K562 (cell line): ENCODE measurements at regions not wholly inside any gene's neighbourhood (a gene's known extent, or its start where the extent isn't known, plus 50 kb on each side); places are given as distances from the start of the nearest gene placed in this dataset.

Experiments
- ATAC-seq: fragments of 200-7000 bp; cut with Tn5 transposase; 3 replicates; pipeline ENCODE4 v1.9.1; 2020; ENCODE audit warnings: moderate library complexity
- BruUV-seq: library from RNA; stranded (reverse); fragments of 400-500 nt; replicated peaks from 2 replicates; lab custom pipeline; 2021; lab: Mats Ljungman, UMichigan
- CTCF ChIA-PET: fragments of 300-600 bp; formaldehyde crosslinking; extraction: SDS; loops from one replicate; lab custom pipeline; 2021; ENCODE audit warnings: low intra/inter-chr PET ratio; lab: Yijun Ruan, JAX
- POLR2A ChIA-PET: fragments of 300-600, 350-650 bp; sonication (Branson Sonifier 250); formaldehyde crosslinking; extraction: SDS; loops from one replicate; lab custom pipeline; 2021; ENCODE audit warnings: antibody characterized with exemption, inconsistent platforms; lab: Yijun Ruan, JAX
- DNase-seq, 4 experiments: peaks; one replicate each; pipeline versions ENCODE4 v3.0.0 to v3.0.0-alpha.2; 2011 to 2018; ENCODE audit warnings: low spot score in 3 of 4, mixed read lengths in 3 of 4; ENCODE audit errors: extremely low read depth in 1 of 4
- FAIRE-seq: peaks from 2 replicates; lab custom pipeline; 2011; peaks lifted over from hg19 to GRCh38; lab: Jason Lieb, UNC
- H2AFZ ChIP-seq: 2 replicates; pipeline ENCODE4 v1.6.0; 2011; ENCODE audit warnings: low read depth, low read length, control low read depth, inconsistent platforms
- H3K27ac ChIP-seq: fragments of 200-600 bp; 3 replicates; pipeline ENCODE4 v1.8.0; 2011; ENCODE audit warnings: low read depth, mild to moderate bottlenecking, control low read depth, inconsistent platforms, low read length, moderate library complexity, mixed read lengths; ENCODE audit errors: extremely low read depth
- H3K27me3 ChIP-seq, 2 experiments: fragments of 300-600 bp in 1 of 2; 2 replicates in 1 of 2; 3 replicates in 1 of 2; pipeline versions ENCODE4 v1.6.0 to v1.8.0; 2011; ENCODE audit warnings: inconsistent platforms in 2 of 2, low read length in 2 of 2, mild to moderate bottlenecking in 1 of 2, mixed read lengths in 1 of 2, moderate library complexity in 1 of 2; ENCODE audit not compliant: control insufficient read depth in 2 of 2, insufficient read depth in 2 of 2
- H3K36me3 ChIP-seq: fragments of 300-600 bp; 3 replicates; pipeline ENCODE4 v1.8.0; 2011; ENCODE audit warnings: mild to moderate bottlenecking, low read length, inconsistent platforms; ENCODE audit not compliant: control insufficient read depth, insufficient read depth
- H3K4me1 ChIP-seq, 2 experiments: fragments of 200-600 bp in 1 of 2; replicated peaks in 1 of 2; 2 replicates in 1 of 2; 3 replicates in 1 of 2; pipeline versions ENCODE4 v1.5.1 to v1.8.0; 2011; ENCODE audit warnings: inconsistent platforms in 2 of 2, low read length in 2 of 2, mild to moderate bottlenecking in 1 of 2, mixed read lengths in 1 of 2, moderate library complexity in 1 of 2; ENCODE audit not compliant: control insufficient read depth in 2 of 2, insufficient read depth in 2 of 2
- H3K4me2 ChIP-seq: 2 replicates; pipeline ENCODE4 v1.6.1; 2011; ENCODE audit warnings: low read length, control low read depth, inconsistent platforms, mixed read lengths; ENCODE audit not compliant: insufficient read depth
- H3K4me3 ChIP-seq: fragments of 200-600 bp; sonication (generic), shearing (Covaris generic); 2 replicates; pipeline ENCODE4 v1.5.1; 2016; ENCODE audit warnings: control low read depth, inconsistent platforms
- H3K79me2 ChIP-seq: fragments of 200-600 bp; 3 replicates; pipeline ENCODE4 v1.8.0; 2011; ENCODE audit warnings: low read length, inconsistent platforms; ENCODE audit not compliant: control insufficient read depth, insufficient read depth
- H3K9ac ChIP-seq, 2 experiments: 2 replicates each; pipeline versions ENCODE4 v1.6.0 to v1.6.1; 2011; ENCODE audit warnings: low read depth in 2 of 2, low read length in 2 of 2, control low read depth in 1 of 2, inconsistent platforms in 1 of 2, mild to moderate bottlenecking in 1 of 2, mixed read lengths in 1 of 2; ENCODE audit not compliant: insufficient read depth in 1 of 2
- H3K9me1 ChIP-seq: one replicate; pipeline ENCODE4 v1.6.0; 2011; ENCODE audit warnings: inconsistent platforms, mild to moderate bottlenecking, low read length, moderate library complexity; ENCODE audit not compliant: control insufficient read depth, insufficient read depth
- H3K9me3 ChIP-seq: replicated peaks from 2 replicates; pipeline ENCODE4 v1.5.1; 2011; ENCODE audit warnings: low read depth, low read length, inconsistent platforms; ENCODE audit not compliant: control insufficient read depth, insufficient read depth
- H4K20me1 ChIP-seq: replicated peaks from 2 replicates; pipeline ENCODE4 v1.6.1; 2011; ENCODE audit warnings: low read length, inconsistent platforms, mixed read lengths; ENCODE audit not compliant: control insufficient read depth, insufficient read depth
- BACH1 ChIP-seq: fragments of 200-800 bp; sonication (Bioruptor generic); IDR thresholded peaks from 2 replicates; pipeline ENCODE4 v1.6.1; 2016; ENCODE audit warnings: missing genetic modification characterization, missing compliant biosample characterization
- CREM ChIP-seq: IDR thresholded peaks from 2 replicates; pipeline ENCODE4 v1.6.1; 2014; ENCODE audit warnings: antibody characterized with exemption, low read depth
- CTCF ChIP-seq, 3 experiments: IDR thresholded peaks in 2 of 3; conservative IDR thresholded peaks in 1 of 3; 2 replicates each; pipeline ENCODE4 v1.5.1; 2011 to 2012; ENCODE audit warnings: low read length in 3 of 3, mild to moderate bottlenecking in 3 of 3, control low read depth in 2 of 3, improper control_type of control experiment in 1 of 3, inconsistent platforms in 1 of 3, low read depth in 1 of 3, mixed read lengths in 1 of 3, moderate library complexity in 1 of 3; ENCODE audit not compliant: insufficient read depth in 2 of 3
- LEF1 ChIP-seq: fragments of 450-650 bp; IDR thresholded peaks from 2 replicates; pipeline ENCODE4 v1.6.1; 2016; ENCODE audit warnings: mild to moderate bottlenecking
- MAX ChIP-seq: sonication (generic); formaldehyde crosslinking; IDR thresholded peaks from 2 replicates; pipeline ENCODE4 v1.9.0; 2022; ENCODE audit warnings: mild to moderate bottlenecking, missing genetic modification reagents
- MITF ChIP-seq: IDR thresholded peaks from 2 replicates; pipeline ENCODE4 v1.6.1; 2014; ENCODE audit warnings: antibody characterized with exemption
- MLX ChIP-seq, 2 experiments: fragments of 450-650 bp in 1 of 2; sonication (generic) in 1 of 2; formaldehyde crosslinking; conservative IDR thresholded peaks; 2 replicates each; pipeline versions ENCODE4 v1.4.0 to v1.8.1; 2020 to 2022; ENCODE audit warnings: mild to moderate bottlenecking in 1 of 2, missing genetic modification reagents in 1 of 2
- POLR2AphosphoS2 ChIP-seq: IDR thresholded peaks from 2 replicates; pipeline ENCODE4 v1.6.1; 2012; ENCODE audit warnings: low read length, improper control_type of control experiment
- RB1 ChIP-seq: fragments of 450-650 bp; IDR thresholded peaks from 2 replicates; pipeline ENCODE4 v1.6.1; 2017; ENCODE audit warnings: low read depth, mild to moderate bottlenecking
- ZBTB8A ChIP-seq: fragments of 450-650 bp; IDR thresholded peaks from 2 replicates; pipeline ENCODE4 v1.6.1; 2018; ENCODE audit warnings: mild to moderate bottlenecking, moderate library complexity; ENCODE audit not compliant: partially characterized antibody
- ZNF586 ChIP-seq: fragments of 450-650 bp; formaldehyde crosslinking; conservative IDR thresholded peaks from 2 replicates; pipeline ENCODE4 v1.4.0; 2020; ENCODE audit warnings: mild to moderate bottlenecking, moderate library complexity
- ZZZ3 ChIP-seq: fragments of 450-650 bp; IDR thresholded peaks from 2 replicates; pipeline ENCODE4 v1.6.1; 2016; ENCODE audit warnings: antibody characterized with exemption, mild to moderate bottlenecking, moderate library complexity
- WGBS: fragments of 100-300 bp; shearing (Covaris generic); methylation state at CpG from one replicate; pipeline ENCODE4 v1.1.6; 2016; ENCODE audit warnings: low coverage, mixed read lengths; ENCODE audit not compliant: insufficient coverage; ENCODE audit errors: missing lambda C conversion rate; 5-methylcytosine and 5-hydroxymethylcytosine counted together
- in situ Hi-C: fragments of 300-500 bp; cut with MboI; formaldehyde crosslinking; loops from 4 replicates; pipeline ENCODE4 v1.15.0; 2018; ENCODE audit warnings: inconsistent platforms, mixed read lengths
- intact Hi-C: fragments of 100-400 bp; cut with micrococcal nuclease; formaldehyde crosslinking; loops from 2 replicates; pipeline ENCODE4 v1.14.2; 2022

GRCh38 chr4:41877020-41877796 is 58.0 kb upstream of the TMEM33 start:
- Histone ChIP-seq H3K4me1 (peaks cover 0 to 11% of the 10 kb centered on the region in 2 experiments; a peak in 2 of 5 replicates), H3K79me2 (no peaks in the 10 kb centered on the region), H3K9me1 (no peaks in the 10 kb centered on the region), H3K4me3 (no peak overlapping the region), H3K4me2 (no peak overlapping the region), H3K9ac (no peak overlapping the region), H3K36me3 (no peaks in the 10 kb centered on the region), H3K27ac (no peak overlapping the region), H3K9me3 (no peaks in the 10 kb centered on the region), H3K27me3 (peaks cover 47 to 63% of the 10 kb centered on the region in 2 experiments), H4K20me1 (no peaks in the 10 kb centered on the region), H2AFZ (no peak overlapping the region)
- no TSS peak for BruUV-seq
- ChIA-PET POLR2A (interaction anchor here (1.2 kb wide), 2 partner anchors 18 to 31 kb away, joined by 3 to 4 read pairs; no protein-coding TSS in a partner anchor), CTCF (no interaction called here)
- no peak for ATAC-seq
- no peak for DNase-seq
- in situ Hi-C loops (no loop called here), intact Hi-C loops (no loop called here)
- WGBS: 0% methylated on average over 7 of the region's 7 CpGs
- TF ChIP-seq POLR2AphosphoS2 (no peak), CTCF (IDR thresholded peaks at IDR 0.05 in 2 of 3, conservative IDR thresholded peaks at IDR 0.05 in 1 of 3; ENCODE audit: insufficient read depth in 2 of 3, low read depth in 1 of 3, low read length in 3 of 3) (no peak), LEF1 (no peak), RB1 (no peak), MAX (CRISPR knock-in tag) (no peak), ZBTB8A (no peak), ZNF586 (CRISPR knock-in tag) (no peak), MLX (CRISPR knock-in tag; conservative IDR thresholded peaks at IDR 0.05) (no peak), CREM (no peak), MITF (no peak), BACH1 (no peak), ZZZ3 (no peak)
- no peak for FAIRE-seq
